HG02852 (cell line): ENCODE measurements at regions not wholly inside any gene's neighbourhood (a gene's known extent, or its start where the extent isn't known, plus 50 kb on each side); places are given as distances from the start of the nearest gene placed in this dataset.

Experiments
- ATAC-seq: cut with Tn5 transposase; IDR thresholded peaks from one replicate; pipeline ENCODE4 v1.9.1; 2021; ENCODE audit warnings: mild to moderate bottlenecking, moderate library complexity; ENCODE audit not compliant: unreplicated experiment

DNA sequence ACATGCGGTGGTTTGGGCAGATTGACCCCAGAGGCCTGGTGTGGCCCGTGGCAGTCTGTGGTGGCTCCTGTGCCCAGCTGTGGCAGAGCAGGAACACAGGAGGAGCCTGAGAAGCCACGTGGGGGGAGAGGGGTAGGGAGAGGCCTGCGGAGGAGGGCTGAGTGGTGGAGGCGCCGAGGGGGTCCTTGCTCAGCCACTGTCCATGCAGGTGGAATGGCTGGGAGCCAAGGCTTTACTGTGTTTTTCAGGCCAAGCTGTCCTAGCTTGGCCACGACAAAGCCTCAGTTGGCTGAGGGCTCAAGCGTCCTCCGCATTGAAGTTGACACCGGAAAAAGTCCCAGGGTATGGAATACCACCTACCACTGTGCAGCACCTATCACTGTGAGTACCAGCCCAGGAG is 107.0 kb downstream of the VEGFA start:
- ATAC-seq = no peak

DNA sequence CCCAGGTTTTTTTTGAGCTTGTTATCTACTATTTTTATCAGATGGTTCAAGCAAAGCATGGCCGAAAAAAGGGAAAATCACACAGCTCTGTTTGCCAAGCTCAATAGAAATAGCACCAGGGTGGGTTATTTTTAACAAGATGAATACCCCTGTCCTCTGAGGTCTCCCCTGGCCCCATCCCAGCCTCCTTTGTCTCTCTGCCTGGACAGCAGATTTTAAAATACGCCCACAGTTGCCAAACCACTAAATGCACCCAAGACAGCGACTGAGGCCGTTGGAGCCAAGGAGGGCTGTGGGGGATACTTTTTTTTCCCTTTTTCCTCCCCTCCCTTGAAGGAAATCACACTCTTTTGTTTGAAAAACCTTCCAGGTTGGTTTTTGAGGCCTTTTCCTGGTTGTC is 106.6 kb downstream of the VEGFA start:
- ATAC-seq = no peak

DNA sequence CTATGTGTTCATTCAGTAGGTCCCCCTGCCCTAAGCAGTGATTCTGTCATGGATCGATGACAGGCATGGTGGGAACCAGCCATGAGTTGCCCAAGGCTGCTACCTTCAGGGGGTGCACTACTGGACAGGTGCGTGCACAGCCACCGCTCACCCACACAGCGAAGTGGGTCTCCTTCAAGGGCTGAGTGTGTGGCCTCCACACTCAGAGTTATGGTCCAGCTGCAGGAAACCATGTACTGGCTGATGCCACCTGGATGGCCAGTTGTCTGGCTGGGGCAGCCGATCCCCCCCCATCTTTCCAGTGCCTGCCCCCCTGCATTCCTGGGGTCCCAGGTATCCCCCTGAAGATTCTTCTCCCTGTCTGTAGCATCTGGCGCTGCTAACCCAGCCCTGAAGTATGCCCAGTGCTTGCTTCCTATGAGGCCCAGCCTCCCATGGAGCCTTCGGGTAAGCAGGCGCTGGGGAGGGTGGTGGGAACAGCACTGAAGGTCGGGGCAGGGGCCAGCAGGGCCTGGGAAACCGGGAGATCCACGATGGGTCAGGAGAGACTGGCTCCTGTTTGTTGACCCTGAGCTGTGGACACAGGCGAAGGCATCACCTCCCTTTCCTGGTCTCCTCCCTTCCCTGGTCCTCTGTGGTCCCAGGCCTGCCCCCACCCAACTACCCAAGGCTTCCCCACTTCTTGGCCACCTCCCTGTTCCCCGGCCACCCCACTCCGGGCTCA is 106.0 kb downstream of the VEGFA start:
- no peak for ATAC-seq

DNA sequence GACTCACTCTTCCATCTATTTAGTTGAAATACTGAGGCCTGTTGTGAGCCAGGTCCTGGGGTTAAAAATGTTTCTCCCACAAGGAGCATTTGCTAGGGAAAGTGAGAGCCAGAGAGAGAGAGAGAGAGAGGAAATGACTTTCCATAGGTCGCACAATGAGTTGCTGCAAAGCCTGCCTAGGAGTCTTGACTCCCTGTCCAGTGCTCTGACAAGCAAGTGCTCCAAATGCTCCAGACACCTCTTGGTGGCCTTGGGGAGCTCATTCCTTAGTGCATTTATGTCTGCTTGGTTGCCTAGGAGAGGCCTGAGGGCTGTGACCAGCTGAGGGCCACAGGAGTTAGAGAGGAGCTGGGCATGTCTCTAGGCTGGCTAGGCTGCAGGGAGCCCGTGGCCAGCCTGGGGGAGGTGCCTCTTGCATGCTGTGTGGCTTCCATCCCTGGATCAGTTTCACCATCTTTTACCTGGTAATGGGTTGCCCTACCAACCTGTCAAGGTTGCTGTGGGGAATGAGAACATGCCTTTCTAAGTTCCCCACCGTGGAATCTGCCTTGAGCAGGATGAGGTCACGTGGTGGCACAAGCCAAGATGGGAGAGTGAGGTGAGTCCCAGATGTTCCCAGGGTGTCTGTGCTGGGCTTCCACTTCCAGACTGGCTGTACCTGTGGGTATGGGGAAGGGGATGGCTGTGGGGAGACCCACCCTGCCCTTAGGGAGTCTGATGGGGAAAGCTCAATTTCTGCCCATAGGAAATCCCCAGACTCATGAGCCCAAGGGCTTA is 105.0 kb downstream of the VEGFA start:
- no peak for ATAC-seq

DNA sequence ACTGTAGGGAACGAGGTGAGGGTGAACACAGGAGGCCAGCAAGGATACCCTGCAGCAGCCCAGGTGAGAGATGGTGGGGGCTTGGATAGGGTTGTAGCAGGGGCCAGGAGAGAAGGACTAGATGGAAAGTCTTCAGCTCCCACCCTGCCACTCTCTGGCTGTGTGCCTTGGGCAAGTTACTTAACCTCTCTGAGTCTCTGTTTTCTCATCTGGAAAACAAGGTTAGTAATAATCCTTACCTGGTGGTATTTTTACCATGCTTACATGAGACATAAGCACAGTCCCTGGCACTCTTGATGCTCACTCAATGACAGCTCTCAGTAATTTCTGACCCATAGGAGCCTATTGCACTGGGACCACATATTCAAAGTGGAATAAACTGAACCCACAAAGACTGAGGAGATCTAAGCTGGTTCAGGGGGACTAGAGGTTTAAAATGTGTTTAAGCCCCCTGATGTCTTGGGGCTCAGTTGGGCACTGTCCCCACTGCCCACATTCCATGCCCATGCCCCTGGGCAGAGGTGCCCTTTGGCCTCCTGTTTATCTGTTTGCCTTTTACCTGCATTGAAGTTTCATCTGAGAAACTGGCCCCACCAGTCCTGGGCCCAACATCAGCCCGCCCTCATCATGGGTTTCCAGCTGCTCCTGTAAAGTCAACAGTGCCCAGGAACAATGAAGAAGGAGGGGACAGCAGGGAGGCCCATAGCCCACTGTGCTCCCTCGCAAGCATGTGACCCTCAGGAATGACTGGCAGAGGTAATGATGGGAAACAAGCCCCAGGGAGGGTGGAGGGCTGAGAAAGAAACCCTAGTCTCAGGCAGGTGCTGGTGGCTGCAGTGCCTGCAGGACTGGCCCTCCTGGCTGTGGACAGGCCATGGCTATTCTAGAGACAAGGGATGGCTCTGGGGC is 104.0 kb downstream of the VEGFA start:
- no peak for ATAC-seq

DNA sequence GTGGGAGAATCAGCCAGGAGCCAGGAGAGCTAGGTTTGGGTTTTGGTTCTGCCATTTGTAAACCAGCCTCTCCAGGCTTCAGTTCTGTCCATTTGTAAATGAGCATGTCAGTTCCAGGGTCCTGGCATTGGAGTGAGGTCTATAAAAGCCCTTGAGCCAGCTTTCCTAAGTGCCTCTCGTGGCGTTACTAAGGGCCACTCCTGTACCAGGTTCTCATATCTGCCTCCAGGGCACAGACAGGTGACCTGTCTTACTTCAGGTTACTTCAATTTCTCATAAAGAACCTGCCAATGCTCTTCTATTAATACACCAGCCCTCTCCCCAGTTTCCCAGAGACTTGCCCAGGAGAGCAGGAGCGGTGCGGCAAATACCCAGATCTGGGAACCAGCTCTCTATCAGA is 101.9 kb downstream of the VEGFA start:
- ATAC-seq = no peak

DNA sequence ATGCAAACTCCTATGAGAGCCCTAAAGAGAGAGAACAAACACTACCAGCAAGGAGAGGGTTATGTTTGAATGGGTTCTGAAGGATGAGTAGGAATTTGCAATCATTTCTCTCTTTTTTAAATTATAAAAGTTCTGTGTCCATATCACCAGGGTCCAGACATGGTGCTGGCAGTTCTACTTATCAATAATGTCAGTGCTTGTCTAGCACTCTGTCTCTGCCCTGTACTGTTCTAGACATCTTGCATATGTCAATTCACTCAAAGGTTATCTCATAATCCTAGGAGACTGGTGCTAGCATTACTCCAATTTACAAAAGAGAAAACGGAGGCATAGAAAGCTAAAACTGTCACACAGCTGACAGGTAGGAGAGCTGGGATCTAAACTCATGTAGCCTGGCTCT is 101.3 kb downstream of the VEGFA start:
- ATAC-seq = no peak

DNA sequence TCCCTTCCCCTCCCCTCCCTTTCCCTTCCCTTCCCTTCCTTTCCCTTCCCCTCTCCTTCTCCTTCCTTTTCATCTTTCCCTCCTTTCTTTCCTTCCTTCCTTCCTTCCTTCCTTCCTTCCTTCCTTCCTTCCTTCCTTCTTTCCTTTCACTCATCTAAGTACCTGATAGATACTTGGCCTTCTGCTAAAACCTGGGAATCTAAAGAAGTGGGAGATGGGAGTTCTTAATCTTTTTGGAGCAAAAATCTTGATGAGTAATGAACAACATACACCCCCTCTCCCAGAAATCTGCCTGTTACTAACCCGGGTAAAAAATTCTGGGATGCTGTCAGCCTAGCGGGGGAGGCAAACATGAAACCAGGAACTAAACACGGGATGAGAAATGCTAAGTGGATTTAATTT is 100.7 kb downstream of the VEGFA start:
- no peak for ATAC-seq

DNA sequence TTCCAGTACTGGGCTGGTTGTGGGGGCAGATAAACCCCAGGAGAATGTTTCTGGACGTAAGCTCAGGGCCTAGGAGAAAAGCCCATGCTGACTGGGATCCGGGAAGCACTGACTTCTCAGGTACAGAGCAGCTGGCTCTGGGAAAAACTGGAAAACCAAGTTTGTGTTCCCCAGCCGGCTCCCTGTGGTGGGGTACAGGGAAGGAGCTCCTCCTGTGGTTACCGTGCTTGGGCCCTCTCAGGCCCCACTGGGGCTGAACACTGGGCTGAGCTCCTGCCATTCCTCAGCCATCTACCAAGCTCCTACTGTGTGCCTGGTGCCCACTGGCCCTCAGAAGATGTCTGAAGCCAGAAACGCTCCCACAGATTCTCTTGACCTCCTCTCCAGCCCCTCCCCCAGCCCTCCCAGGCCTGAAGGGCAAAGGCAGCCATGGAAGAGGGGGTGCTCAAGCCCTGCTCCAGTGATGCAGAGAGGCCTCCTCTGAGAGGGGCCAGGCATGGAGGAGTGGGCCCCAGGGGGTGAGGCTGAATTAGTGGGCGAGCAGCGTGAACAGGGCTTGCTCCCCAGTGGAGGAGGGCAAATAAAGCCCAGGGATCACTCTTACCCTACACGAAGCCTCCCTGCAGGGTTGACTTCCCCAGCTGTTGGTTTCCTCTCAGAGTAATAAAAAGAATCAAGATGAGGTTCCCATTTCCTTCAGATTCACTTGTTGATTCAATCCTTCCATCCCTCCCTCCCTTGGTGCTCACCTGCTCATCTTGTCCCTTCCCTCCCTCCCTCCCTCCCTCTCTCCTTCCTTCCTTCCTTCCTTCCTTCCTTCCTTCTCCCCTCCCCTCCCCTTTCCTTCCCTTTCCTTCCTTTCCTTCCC is 100.0 kb downstream of the VEGFA start:
- ATAC-seq = no peak

DNA sequence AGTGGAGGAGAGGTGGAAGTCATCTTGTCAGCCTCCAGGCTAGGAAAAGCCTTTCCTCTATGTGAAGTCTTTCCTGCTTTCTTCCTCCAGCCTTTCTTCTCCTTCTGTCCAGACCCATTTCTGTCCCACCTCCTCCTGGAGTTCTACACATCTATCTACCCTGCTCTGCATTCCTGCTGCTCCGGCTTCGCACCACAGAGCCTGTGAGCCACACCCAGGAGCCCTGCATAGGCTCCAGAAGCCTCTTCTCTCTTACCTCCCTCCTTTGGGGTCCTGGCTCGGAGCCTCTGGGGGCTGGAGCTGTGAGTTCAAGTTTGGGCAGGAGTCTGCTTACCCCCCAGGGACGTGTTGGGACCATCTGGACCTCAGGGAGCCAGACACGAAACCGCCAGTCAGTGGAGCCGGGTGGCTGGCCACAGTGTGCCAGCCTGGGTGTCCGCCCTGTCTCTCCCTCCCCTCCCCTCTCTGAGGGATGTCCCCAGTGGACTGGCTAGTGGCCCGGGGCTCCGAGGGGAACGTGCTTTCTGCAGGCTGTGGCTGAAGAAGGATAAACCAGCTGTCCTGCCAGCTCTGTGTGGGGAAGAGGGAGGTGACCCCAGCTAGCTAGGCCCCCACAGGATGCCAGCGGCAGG is 99.2 kb downstream of the VEGFA start:
- ATAC-seq = no peak

DNA sequence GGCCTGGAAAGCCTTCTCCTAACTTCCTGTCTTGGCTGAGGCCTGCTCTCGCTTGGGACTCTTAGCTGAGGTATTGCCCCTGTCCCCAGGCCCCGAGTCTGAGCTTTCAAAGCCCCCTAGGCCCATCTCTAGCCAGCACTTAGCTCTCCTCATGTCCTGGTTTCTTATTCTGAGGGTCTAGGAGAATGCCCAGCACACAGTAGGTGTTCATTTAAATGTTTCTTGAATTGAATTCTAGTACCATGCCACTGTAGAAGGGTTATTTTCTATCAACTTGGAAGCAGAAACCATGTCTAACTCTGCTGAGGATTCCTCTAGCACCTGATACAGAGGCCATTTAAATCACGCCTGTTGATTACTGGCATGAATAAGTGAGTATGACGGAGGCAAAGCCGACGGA is 98.5 kb downstream of the VEGFA start:
- no peak for ATAC-seq

DNA sequence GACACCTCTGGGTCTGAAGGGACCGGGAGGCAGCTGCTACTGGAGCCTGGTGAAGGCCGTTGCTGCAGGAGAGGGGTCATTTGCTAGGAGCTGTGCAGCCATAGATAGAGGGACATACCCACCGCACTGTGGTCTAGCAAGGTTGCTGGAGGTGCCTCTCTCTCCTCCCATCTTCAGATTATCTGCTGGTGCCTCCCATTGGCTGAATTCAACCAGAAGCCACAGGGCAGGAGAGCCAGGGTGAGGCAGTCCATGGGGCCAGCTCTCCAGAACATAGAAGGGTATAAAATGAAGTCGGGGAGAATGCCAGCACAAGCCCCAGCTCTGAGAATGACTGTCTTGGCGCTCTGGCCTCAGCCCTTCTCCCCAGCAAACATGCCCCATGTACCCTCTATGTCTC is 98.0 kb downstream of the VEGFA start:
- no peak for ATAC-seq

DNA sequence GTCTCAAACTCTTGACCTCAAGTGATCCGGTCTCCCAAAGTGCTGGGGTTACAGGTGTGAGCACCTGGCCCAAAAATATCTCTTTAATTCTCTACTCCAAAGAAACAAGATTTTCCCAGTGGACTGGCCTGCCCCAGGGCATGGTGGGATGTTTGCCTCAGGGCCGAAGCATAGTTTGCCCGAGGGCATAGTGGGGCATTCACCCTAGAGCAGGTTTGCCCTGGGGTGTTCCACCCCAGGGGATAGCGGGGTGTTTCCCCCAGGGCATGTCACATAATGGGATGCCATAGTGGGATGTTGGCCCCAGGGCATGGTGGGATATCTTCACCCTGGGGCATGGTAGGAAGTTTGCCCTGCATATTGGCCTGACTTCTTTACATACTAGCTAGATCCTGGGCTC is 97.2 kb downstream of the VEGFA start:
- no peak for ATAC-seq

DNA sequence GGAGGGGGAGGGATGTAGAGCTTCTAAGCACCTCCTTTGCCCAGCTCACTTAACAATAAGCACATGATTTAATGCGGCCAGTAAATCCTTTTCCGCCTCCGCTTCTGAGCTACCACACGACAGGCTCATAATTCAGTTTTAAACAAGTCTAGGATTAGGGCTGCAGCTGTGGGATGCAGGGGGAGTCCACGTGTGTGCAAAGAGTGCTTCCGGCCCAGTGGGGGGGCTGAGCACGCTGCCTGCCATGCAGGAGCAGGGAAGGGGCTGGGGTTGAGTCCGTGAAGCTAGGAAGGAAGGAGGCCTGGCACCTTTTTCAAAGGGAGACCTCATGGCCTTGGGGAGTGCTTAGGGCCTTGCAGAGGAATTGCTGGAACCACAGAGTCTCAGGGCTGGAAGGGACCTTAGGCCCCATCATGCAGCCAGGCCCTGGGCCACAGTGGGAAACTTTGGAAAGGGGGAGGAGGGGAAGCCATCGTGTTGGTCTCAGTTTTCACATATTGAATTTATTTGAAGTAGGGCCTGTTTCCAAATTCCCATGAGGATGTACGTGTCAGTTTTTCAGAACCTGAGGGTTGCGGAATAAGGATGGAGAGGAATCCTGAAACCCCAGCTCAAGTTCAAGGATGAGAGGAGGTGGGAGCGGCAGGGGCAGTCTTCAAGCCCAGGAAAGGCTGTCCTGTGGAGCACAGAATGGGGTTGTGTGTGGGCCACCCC is 96.1 kb downstream of the VEGFA start:
- no peak for ATAC-seq

DNA sequence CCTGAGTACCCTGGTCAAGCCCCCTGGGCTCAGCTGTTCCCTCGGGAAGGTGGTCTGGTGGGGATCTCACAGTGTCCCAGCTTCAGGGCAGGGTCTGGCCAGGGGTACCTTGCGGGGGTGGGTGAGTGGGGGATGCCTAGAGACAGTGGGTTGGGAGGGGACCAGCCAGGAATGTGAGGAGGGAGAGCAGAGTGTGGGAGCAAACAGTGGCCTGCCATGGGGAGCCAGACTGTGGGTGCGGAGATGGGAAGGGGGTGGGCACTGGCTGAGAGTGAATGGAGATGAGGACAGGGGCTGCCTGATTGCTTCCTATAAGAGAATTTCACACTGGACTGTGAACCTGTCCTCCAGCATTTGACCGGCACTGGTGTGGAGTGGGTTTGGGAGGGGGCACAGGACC is 95.1 kb downstream of the VEGFA start:
- ATAC-seq = no peak

DNA sequence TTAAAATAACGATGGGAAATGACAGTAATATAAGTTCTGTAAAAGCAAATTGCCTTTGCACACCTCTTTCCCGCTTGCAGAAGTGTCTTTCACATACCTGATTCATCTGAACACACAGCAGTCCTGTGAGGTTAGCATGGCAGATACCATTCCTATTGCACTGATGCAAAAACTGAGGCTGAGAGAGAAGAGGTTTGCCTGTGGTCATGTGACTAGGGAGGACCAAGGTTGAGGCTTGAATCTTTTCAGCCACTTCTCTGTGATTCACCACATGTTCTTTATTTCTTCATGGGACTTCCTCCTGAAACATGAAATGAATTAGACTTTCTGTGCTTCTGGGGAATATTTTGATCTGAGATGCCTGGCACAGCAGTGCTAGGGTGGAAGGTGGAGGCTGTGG is 92.9 kb downstream of the VEGFA start:
- ATAC-seq = no peak

DNA sequence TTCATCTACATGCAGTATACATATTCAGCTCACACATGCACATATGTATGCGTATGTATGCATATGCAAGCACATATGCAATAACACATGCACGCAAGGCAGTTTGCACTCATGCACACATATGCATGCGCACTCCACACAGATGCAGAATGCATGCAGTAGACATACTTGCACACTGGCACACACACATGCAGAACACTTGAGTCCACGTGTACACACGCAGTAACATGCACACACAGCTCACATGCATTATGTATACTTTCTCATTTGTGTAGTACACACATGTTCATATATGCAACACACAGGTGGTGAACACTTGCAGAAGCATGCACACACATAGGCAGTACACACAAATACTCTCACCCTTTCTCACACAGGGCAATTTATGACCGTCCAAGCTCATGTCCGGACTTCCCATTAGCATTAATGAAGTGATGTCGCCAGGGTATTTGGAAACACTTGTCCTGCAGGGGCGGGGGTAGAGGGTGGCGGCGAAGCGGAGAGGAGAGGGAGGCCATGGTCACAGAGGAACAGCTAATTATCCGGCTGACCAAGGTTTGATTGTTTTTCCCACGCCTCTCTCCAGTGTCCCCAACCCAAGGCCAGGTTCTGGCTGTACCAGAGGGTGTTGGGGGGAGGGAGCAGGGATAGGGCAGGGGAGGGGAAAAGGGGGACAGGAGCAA is 91.3 kb downstream of the VEGFA start:
- ATAC-seq = no peak

DNA sequence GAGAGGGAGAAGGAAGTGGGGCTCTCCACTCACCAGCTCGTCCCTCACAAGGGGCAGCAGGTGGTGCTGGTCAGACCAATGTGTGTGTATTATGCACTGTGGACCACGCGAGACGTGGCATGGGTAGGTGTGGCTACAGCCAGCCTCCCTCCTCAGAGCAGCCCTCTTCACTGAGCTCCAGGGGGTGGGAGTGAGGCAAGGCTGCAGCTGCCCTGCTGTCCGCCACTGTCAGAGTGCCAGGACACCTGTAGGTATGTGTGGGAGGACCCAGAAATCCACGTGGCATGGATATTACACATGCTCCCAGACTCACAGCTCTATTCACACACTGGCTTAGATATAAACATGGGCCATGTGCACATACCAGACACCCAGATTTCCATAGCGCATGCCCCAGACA is 90.3 kb downstream of the VEGFA start:
- ATAC-seq = no peak

DNA sequence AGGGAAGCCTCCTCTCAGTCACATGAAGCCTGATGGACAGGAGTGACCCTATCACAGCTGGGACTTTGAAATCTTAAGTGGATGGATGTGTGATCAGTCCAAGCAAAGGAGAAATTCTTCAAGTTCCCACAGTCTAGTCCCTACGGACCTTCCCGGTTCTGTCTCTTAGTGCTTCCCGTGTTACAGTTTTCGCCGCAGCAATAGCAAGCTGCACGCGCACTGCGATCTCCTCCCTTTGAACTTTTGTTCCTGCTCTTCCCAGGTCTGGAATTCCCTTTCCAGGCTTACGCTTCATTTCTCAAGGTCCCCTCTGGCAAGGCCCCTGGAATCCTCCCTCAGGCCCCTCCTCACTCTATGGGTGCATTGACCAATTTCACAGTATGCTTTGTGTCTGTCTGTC is 89.2 kb downstream of the VEGFA start:
- ATAC-seq = no peak
